Esophagus squamous epithelium (tissue), 4 donors: ENCODE measurements at regions not wholly inside any gene's neighbourhood (a gene's known extent, or its start where the extent isn't known, plus 50 kb on each side); places are given as distances from the start of the nearest gene placed in this dataset.

ENCODE experiments used
- CTCF ChIP-seq, 6 experiments: fragments of 450-650 bp in 4 of 6; fragments of 200-600 bp in 2 of 6; sonication (generic) in 2 of 6; IDR thresholded peaks; one replicate each; pipeline ENCODE4 v1.5.1; 2016 to 2019; ENCODE audit warnings: antibody characterized with exemption in 6 of 6, mild to moderate bottlenecking in 4 of 6, moderate library complexity in 4 of 6
- POLR2A ChIP-seq, 4 donors: fragments of 450-650 bp; IDR thresholded peaks; one replicate each; pipeline ENCODE4 v1.6.1; 2017; ENCODE audit warnings: antibody characterized with exemption in 4 of 4, mild to moderate bottlenecking in 4 of 4, moderate library complexity in 3 of 4

GRCh38 chr11:76729214-76729613 lies 53.9 kb upstream of the TSKU start:
- TF ChIP-seq POLR2A (IDR thresholded peaks at IDR 0.05) = no peak
- TF ChIP-seq CTCF (IDR thresholded peaks at IDR 0.05) = no peak
